ENCODE measurements at regions not wholly inside any gene's neighbourhood (a gene's known extent, or its start where the extent isn't known, plus 50 kb on each side); places are given as distances from the start of the nearest gene placed in this dataset.
A peak's percentile ranks its signal among the peaks of the same experiment; 100 is the strongest.

- no peak for ATAC-seq
- no peak for DNase-seq
Measured at GRCh38 chr20:4095639-4096038, 53.0 kb upstream of the SMOX start.

DNA sequence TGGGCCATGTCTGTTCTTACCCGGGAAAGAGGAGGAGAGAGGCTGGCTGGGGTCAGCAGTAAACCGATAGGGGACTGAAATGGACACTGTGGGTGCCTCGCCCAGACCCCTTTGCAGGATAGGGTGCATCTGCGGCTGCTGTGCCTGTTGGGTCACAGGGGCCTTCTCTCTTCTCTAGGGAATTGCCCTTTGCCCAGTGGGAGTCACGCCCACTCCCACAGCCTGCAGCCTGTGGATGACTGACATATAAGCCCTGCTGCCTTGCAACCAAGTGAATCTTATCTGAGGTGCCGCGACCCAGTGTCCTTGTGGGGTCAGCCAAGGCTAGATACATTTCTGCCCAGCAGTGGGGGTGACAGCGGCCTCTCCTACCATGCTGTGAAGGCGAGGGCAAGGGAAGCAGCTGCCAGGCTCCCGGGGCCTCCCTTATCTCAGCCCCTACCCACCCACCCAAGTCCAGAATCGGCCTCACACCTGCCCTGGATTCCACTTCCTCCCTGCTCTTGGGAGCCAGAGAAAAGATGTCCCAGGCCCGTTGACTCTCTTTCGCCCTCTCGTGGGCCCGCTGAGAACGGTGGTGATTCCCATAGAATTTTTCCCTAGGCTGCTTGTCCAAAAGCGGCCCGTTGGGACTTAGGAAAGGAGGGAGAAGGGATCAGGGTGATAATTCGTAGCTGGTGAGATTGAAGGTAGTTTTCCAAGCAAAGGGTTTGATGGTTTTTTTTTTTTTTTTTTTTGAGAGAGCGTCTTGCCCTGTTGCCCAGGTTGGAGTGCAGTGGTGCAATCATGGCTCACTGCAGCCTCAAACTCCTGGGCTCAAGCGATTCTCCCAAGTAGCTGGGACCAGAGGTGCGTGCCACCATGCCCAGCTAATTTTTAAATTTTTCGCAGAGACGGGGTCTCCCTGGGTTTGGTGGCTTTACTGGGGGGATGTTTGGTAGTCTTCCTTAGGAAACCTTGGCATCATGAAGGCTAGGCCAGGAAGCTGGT lies 56.8 kb upstream of the SMOX start:
- ATAC-seq (no peak), DNase-seq (peak; percentile 63)

GRCh38 chr20:4090756-4091489 lies 57.7 kb upstream of the SMOX start:
- ATAC-seq, result peak; percentile 23
- DNase-seq, result no peak

GRCh38 chr20:4089756-4090487 lies 58.7 kb upstream of the SMOX start:
- ATAC-seq, result no peak
- no peak for DNase-seq

GRCh38 chr20:4088766-4089165 lies 59.9 kb upstream of the SMOX start:
- ATAC-seq, result no peak
- no peak for DNase-seq

GRCh38 chr20:4087923-4088322 lies 60.7 kb upstream of the SMOX start:
- no peak for ATAC-seq
- DNase-seq, result no peak

DNA sequence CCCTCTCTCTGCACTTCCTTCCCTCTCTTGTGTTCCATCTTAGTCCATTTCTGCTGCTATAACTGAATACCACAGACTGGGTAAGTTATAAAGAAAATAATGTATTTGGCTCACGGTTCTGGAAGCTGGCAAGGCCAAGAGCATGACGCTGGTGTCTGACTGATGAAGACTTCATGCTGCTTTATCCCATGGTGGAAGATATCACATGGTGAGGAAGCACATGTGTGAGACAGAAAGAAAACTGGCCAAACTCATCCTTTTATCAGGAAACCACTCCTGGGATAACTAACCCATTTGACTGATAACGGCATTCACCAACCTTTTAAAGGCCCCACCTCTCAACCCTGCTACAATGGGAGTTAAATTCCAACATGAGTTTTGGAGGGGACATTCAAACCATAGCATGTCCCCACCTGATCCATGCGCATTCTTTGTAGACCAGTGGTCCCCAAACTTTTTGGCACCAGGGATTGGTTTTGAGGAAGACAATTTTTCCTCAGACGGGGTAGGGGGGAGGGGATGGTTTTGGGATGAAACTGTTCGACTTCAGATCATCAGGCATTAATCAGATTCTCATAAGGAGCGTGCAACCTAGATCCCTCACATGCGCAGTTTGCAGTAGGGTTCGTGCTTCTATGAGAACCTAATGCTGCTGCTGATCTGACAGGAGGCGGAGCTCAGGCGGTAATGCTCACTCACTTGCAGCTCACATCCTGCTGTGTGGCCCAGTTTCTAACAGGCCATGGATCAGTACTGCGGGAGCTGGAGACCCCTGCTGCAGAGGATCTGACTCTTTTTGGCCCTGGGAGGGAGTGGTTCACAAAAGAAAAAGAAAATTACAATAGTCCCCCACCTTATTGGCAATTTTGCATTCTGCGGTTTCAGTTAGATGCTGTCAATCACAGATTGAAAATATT lies 61.6 kb upstream of the SMOX start:
- no peak for ATAC-seq
- DNase-seq, result no peak

GRCh38 chr20:4084721-4085120 lies 63.9 kb upstream of the SMOX start:
- ATAC-seq, result no peak
- DNase-seq, result no peak

- ATAC-seq, result no peak
- DNase-seq, result no peak
Measured at GRCh38 chr20:4084096-4084495, 64.5 kb upstream of the SMOX start.

DNA sequence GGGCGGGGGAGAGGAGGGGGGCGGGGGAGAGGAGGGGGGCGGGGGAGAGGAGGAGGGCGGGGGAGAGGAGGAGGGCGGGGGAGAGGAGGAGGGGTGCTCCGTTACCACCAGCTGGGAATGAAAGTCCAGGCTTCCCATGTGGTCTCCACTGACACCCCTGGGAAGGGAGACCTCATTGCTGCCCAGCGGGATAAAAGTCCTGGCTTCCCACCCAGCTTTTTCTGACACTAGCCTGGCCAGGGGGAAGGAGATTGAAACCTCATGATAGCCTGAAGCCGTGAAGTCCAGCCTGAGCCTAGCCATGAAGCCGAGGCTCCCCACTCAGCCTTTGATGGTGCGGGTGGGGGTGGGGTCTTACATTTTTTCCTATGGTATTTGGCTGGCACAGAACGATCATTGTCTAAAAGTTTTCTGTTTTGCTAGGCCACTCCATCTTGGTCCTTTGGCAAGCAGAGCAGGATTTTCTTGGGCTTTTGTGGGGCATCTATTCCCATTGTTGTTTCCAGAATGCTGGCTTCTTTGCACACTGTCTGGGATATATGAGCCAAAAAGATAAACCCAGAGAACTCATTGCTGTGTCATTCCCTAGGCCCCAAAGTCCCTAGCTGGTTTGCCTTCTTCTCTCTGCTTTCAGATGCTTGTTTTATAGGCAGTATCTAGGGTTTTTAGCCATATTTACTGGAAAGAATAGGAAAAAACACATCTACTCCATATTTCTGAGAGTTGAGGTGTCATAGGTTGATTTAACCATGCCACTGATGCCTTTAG lies 65.3 kb upstream of the SMOX start:
- ATAC-seq (no peak), DNase-seq (no peak)

DNA sequence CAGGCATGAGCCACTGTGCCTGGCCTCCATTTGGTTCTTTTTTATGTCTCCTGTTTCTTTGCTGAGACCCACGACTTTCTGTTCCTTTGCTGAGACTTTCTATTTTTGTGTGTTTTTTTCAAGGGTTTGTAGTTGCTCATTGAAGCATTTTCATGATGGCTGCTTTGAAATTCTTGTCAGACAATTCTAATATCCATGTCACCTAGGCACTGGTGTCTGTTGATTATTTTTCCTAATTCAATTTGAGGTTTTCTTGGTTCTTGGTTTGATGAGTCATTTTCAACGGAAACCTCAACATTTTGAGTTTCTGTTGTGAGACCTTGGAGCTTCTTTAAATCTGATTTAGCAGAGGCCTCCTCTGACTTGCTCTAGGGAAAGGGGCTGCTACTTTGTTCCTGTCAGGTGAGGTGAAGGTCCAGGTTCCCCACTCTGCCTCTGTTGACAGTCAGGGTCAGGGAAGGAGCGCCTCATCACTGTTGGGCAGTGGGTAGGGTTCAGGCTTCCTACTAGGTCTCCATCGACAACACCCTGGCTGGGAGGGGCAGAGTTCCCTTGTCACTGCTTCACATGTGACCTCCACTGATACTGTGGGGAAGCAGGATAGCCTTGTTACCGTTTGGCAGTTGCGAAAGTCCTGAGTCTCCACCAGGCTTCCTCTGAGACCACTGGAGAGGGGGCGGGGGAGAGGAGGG lies 66.1 kb upstream of the SMOX start:
- DNase-seq (peak; percentile 52), ATAC-seq (peak; percentile 74)

DNA sequence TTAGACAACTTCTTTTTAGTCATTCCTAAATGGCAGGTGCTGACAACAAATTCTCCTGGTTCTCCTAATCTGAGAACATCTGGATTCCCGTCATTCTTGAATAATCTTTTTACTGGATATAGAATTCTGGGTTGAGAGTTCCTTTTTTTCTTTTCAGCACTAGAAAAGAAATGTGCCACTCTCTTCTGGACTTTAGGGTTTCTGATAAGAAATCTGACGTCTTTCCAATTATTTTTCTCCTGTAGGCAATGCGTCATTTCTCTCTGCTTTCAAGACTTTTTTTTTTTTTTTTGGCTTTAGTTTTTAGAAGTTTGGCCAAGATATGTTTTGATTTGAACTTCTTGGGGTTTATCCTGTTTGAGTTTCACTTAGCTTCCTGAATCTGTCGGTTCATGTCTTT lies 66.1 kb upstream of the RNF24 start:
- ATAC-seq (no peak), DNase-seq (no peak)

DNA sequence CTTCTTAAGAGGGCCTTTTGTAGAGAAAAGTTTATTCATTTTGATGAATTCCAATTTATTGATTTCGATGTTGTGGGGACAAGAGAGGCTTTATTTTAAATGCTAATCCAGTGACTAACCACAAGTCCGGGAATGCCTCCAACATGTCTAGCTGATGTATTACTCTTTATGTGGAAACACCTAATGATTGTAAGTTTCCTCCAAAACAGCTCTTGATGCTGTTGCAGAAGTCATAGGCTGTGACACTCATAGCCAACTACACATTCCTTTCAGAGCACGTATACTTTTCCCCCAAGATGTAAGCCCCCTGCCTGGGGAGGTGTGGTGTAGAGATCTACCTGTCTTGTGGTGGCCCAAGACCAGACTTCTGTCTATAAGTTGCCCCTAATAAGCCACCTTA lies 61.3 kb upstream of the RNF24 start:
- ATAC-seq, result no peak
- no peak for DNase-seq

DNA sequence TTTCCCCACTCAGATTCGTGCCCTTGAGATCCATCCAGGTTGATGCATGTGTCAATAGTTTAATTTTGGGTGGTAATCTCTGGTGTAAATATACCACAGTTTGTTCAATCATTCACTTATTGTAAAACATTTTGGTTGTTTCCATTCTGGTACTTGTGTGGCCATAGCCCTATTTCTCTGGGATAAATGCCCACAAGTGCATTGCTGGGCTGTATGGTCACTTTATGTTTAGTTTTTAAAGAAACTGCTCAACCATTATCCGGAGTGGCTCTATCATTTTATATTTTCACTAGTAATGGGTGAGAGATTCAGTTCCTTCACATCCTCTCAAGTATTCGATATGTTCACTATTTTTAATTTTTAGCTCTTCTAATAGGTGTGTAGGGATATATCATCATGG lies 60.7 kb upstream of the RNF24 start:
- DNase-seq (no peak), ATAC-seq (no peak)

DNA sequence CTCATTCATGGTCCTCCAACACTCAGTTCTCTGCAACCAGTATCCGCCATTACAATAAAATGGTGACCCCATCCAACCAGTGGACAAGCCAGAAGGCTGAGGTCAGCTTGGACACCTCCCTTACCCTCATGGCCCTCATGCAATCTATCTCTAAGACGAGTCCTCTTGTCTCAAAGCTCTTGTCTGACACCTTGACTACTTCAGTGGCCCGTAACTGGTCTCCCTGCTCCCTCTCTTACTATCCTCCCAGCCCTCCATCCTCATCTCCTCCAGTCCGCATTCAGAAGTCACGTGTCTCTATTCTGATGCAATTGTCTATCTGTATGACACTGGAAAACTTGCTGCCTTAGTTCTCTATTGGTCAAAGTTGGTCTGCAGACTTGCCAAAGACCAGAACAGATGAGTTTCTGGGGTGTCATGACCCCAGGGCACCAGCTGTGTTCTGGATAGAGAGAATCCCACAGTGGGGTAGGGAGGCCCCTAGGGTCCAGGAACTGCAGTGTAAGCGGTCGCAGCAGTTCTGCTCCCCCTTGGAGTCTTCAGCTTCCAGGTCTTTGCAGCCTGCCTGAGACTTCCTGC lies 59.6 kb upstream of the RNF24 start:
- DNase-seq (no peak), ATAC-seq (no peak)

DNA sequence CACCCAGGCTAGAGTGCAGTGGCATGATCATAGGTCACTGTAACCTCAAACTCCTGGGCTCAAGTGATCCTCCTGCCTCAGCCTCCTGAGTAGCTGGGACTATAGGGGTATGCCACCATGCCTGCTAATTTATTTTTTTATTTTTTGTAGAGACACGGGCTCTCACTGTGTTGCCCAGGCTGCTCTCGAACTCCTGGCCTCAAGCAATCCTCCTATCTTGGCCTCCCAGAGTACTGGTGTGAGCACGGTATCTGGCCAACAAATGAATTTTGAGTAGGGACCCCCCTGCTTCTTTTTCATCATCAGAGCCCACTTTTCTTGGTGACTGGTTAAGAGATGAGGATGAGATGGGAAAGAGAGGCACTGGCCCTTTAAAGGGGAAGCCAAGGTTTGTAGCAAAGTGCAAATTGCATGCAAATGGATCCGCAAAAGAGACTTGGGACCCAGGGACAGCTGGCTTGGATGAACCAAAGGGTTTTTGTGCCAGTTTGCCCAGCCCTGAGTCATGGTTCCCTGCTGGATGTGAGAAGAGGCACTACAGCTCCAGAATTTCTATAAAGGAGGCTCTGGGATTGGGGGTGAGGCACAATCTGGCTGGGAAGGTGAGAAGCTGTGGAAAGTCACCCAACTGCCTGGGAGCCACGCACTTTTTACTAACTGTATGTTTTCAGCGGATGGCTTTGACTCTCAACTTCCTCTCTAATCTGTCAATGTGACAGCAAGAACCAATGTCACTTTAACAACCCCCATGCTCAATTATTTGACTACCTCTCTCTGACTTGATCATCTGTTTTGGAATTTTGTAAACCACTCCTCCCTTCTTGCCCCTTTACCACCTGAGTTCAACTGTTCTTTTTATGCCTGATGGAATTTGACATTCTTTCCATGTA lies 58.7 kb upstream of the RNF24 start:
- DNase-seq (no peak), ATAC-seq (no peak)

DNA sequence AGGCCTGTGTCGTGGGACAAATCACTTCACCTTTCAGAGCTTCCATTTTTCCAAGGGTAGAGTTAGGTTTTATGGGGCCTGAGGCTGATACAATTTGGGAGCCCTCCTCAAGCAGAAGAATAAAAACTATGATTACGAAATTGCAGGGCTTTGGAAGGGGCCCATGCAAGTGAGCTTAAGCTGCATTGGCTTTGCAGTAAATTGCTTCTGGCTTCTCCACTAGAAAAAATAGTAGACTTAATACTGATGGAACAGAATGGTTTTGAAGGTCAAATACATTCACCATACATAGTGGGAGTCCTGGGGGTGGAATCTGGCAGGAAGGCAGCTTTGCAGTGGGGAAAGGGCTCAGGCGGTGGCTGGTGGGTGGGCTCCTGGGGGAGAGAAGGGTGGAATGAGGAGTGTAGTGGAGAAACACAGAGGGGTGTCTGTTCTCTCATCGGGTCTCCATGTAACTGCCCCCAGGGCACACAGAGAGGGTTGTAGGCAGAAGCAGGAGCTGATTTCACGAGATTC lies 55.9 kb upstream of the RNF24 start:
- ATAC-seq (no peak), DNase-seq (no peak)

DNA sequence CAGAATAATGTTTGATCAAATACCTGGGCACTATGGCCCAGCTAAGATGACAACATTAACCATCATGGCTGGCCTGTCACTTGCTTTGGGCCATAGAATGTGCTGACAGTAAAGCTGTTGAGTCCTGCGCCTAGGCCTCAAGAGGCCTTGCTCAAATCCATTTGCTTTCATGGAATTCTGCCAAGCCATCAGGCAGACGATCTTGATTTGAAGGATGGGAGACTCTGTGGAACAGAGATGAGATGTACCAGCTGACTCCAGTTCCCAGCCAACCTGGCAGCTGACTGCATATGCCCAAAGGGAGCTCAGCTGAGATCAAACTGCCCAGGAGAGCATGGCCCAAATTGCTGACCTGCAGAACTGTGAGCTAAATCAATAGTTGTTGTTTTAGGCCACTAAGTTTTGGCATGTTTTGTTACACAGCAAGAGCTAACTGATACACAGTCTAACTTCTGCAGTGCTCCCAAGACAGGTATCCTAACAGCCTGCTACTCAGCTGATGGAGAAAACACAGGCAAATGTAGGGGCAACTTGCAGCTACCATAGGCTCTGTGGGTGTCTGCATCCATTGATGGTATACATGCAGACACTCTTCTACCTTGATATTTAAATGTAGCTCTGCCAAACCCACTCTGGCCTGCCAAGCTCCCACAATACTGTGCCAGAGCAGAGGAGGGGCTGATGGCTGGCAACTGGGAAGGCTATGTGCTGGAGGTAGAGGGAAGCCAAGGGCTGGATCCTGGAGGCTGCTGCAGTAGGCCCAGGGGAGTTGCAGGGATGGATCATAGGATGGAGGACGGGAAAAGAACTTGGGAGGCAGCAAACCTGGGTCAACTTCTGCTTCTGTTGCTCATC lies 55.2 kb upstream of the RNF24 start:
- DNase-seq, result no peak

More for the DNA sequence above, 55.2 kb upstream of the RNF24 start:
- no peak for ATAC-seq
